Smooth muscle cell (in vitro differentiated cells): ENCODE measurements at regions not wholly inside any gene's neighbourhood (a gene's known extent, or its start where the extent isn't known, plus 50 kb on each side); places are given as distances from the start of the nearest gene placed in this dataset.

ENCODE experiments used
- DNase-seq: peaks from one replicate; lab custom pipeline; 2025; ENCODE audit not compliant: unreplicated experiment; lab: John Stamatoyannopoulos, UW
- H2AFZ ChIP-seq: fragments of 200-600 bp; sonication (generic); 2 replicates; pipeline ENCODE4 v1.6.0; 2016; ENCODE audit warnings: antibody characterized with exemption, low read depth, mild to moderate bottlenecking
- H3F3A ChIP-seq: fragments of 200-600 bp; sonication (generic); 2 replicates; pipeline ENCODE4 v1.6.0; 2017; ENCODE audit warnings: antibody characterized with exemption, low read depth
- H3K27ac ChIP-seq: fragments of 200-600 bp; sonication (generic); 2 replicates; pipeline ENCODE4 v1.5.1; 2016; ENCODE audit warnings: low read depth, mild to moderate bottlenecking
- H3K27me3 ChIP-seq: fragments of 200-600 bp; sonication (generic); 2 replicates; pipeline ENCODE4 v1.6.1; 2016; ENCODE audit warnings: low read depth, mild to moderate bottlenecking
- H3K36me3 ChIP-seq: fragments of 200-600 bp; sonication (generic); 2 replicates; pipeline ENCODE4 v1.5.1; 2016; ENCODE audit warnings: low read depth
- H3K4me1 ChIP-seq: fragments of 200-600 bp; sonication (generic); 2 replicates; pipeline ENCODE4 v1.5.1; 2016; ENCODE audit warnings: low read depth
- H3K4me2 ChIP-seq: fragments of 200-600 bp; sonication (generic); 2 replicates; pipeline ENCODE4 v1.6.0; 2016; ENCODE audit warnings: mild to moderate bottlenecking
- H3K4me3 ChIP-seq: fragments of 200-600 bp; sonication (generic); 2 replicates; pipeline ENCODE4 v1.5.1; 2016; ENCODE audit warnings: mild to moderate bottlenecking
- H3K79me2 ChIP-seq: fragments of 200-600 bp; sonication (generic); 2 replicates; pipeline ENCODE4 v1.6.0; 2016; ENCODE audit warnings: low read depth, mild to moderate bottlenecking
- H3K9ac ChIP-seq: fragments of 200-600 bp; sonication (generic); 2 replicates; pipeline ENCODE4 v1.6.0; 2016; ENCODE audit warnings: low read depth
- H3K9me3 ChIP-seq: fragments of 200-600 bp; sonication (generic); replicated peaks from 2 replicates; pipeline ENCODE4 v1.5.1; 2016; ENCODE audit warnings: low read depth
- H4K20me1 ChIP-seq: fragments of 200-600 bp; sonication (generic); 2 replicates; pipeline ENCODE4 v1.6.0; 2016; ENCODE audit warnings: low read depth
- CTCF ChIP-seq: fragments of 200-600 bp; sonication (generic); IDR thresholded peaks from 2 replicates; pipeline ENCODE4 v1.5.1; 2017; ENCODE audit warnings: borderline replicate concordance, mild to moderate bottlenecking, antibody characterized with exemption; ENCODE audit not compliant: insufficient read depth, poor library complexity, severe bottlenecking
- WGBS: methylation state at CpG from one replicate; pipeline ENCODE4 v1.1.7; 2016; ENCODE audit warnings: low lambda C conversion rate; 5-methylcytosine and 5-hydroxymethylcytosine counted together

DNA sequence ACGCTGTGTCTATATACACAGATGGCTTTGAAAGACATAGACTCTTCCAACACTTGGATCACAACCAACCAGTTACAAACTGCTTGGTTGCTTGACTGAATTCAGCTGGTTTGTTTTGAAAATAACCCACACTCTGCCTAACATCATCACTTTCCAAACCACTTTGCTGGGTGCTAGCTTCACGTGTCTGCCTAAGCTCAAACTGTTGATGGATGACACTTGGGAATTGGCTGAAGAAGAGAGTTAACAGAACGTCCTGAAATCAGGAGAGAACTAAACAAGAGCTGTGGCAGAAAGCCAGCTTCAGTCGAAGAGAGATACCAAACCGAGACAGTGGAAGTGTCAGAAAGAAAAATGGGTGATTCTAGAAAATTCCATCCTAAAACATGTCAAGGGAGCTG lies 420.8 kb upstream of the AUTS2 start:
- H3K36me3 ChIP-seq, result no peaks in the 10 kb centered on the region

GRCh38 chr7:69177941-69178494 lies 420.3 kb upstream of the AUTS2 start:
- Histone ChIP-seq H3K27ac (no peak overlapping the region), H3K4me3 (no peak overlapping the region), H3K27me3 (peaks cover 24% of the 10 kb centered on the region), H3K9ac (no peak overlapping the region), H3K79me2 (no peaks in the 10 kb centered on the region), H4K20me1 (no peaks in the 10 kb centered on the region), H3K4me2 (no peak overlapping the region), H2AFZ (no peak overlapping the region), H3K36me3 (no peaks in the 10 kb centered on the region), H3K4me1 (no peaks in the 10 kb centered on the region), H3K9me3 (no peaks in the 10 kb centered on the region), H3F3A (no peaks in the 10 kb centered on the region)
- TF ChIP-seq CTCF, result no peak
- DNase-seq, result no peak
- WGBS, result 76% methylated on average over 9 of the region's 9 CpGs

More for the DNA sequence above, 420.8 kb upstream of the AUTS2 start:
- Histone ChIP-seq H3K4me3 (no peak overlapping the region), H3F3A (no peaks in the 10 kb centered on the region), H3K79me2 (no peaks in the 10 kb centered on the region), H3K4me2 (no peak overlapping the region), H3K4me1 (no peaks in the 10 kb centered on the region), H3K27me3 (peaks cover 23% of the 10 kb centered on the region), H3K27ac (no peak overlapping the region), H3K9ac (no peak overlapping the region), H3K9me3 (no peaks in the 10 kb centered on the region), H2AFZ (no peak overlapping the region), H4K20me1 (no peaks in the 10 kb centered on the region)
- 37% methylated on average over 5 of the region's 5 CpGs for WGBS
- DNase-seq, result no peak
- TF ChIP-seq CTCF, result no peak

GRCh38 chr7:69180662-69181061 lies 417.6 kb upstream of the AUTS2 start:
- Histone ChIP-seq H3K79me2 (no peaks in the 10 kb centered on the region), H3K36me3 (no peaks in the 10 kb centered on the region), H3K4me3 (no peak overlapping the region), H3K27me3 (peaks cover 24% of the 10 kb centered on the region), H3F3A (no peaks in the 10 kb centered on the region), H2AFZ (no peak overlapping the region), H3K4me1 (no peaks in the 10 kb centered on the region), H3K4me2 (no peak overlapping the region), H3K9me3 (no peaks in the 10 kb centered on the region), H4K20me1 (no peaks in the 10 kb centered on the region), H3K27ac (no peak overlapping the region), H3K9ac (no peak overlapping the region)
- TF ChIP-seq CTCF, result no peak
- no peak for DNase-seq
- 95% methylated on average over 1 of the region's 1 CpG for WGBS
